ACHN (cell line): ENCODE measurements at regions not wholly inside any gene's neighbourhood (a gene's known extent, or its start where the extent isn't known, plus 50 kb on each side); places are given as distances from the start of the nearest gene placed in this dataset.
"Not testable (repeated sequence)": the region's sequence is repeated elsewhere in the genome, so short reads cannot be mapped to it uniquely, and the experiment has no call there.

ENCODE experiments used
- DNase-seq: peaks from one replicate; pipeline ENCODE4 v3.0.0-alpha.2; 2015
- in situ Hi-C: cut with HindIII; loops from 2 replicates; pipeline ENCODE4 v1.10.0; 2017; ENCODE audit warnings: low sequenced_read_pairs, low pct_ligation_motif_present, low pct_unique_long_range_greater_than_20kb

DNA sequence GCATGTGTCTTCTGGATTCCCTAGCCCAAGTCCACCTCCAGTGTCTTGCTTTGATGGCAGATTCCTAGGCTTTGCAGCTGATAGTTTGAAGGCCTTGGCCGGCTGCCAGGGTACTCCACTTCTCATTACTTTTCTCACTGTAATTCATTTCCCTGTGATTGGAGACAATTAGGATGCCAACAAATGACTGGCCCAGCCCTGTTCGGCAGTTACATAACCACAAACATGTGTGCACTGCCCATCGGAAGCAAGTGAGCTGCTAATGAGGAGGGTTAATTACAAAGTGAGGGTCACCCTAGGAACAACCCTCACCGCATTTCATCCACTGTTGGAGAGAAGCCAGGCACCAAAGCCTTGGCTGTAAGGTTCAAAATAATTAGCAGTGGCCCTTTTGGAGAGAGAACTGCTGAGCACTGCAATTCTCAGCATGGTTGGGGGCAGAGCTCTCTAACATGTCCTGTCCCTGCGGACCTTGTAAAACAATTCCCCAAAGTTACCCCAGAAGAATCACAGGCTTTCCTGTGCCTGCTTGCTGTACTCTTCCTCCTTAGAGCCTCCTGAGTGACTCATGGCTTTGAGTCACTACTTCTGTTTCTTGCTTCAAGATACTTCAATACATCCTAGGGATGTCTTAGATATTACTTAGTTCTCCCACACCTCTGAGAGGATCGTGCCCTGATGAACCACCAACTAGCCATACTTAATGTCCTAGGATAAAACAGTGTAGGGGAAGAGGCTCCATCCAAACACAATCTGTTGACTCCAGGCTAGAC, 109.7 kb upstream of the GALNT18 start:
- in situ Hi-C loops, result no loop called here
- peak; percentile 36 for DNase-seq

DNA sequence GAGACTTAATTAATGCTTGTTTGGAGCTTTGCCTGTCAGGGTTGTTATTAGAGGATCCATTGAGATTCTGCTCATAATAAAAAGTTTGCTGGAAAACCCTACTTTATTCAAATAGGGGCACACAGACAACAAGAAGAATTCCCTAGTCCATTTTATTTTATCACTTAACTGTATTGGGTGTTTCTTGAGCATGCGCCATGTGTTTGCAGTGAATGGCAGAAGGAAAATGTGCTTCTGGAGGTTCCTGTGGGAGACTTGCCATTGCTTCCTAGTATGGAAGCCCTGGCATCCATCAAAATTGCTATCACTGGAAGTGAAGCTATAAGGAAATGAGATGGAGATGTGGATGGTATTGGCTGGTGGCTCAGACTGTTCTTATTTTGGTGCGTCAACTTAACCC, 106.6 kb upstream of the GALNT18 start:
- in situ Hi-C loops, result no loop called here
- DNase-seq, result no peak

DNA sequence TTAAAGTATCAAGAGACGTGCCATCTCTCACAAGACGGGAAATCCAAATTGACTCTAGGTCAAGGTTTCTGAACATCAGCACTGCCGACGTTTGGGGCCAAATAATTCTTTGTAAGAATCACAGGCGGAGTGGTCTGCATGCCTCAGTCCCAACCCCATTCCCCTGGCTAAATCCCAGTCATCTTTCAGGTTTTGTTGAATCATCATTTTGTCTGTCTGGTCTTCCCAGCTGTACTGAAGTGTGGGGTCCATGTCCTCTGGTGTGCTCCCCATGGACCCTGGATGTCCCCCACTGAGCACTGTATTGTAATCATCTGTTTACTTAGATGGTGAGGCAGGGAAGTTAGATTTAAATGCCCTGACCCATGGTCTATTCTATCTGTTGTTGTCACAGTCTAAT, 103.6 kb upstream of the GALNT18 start:
- in situ Hi-C loops, result no loop called here
- no peak for DNase-seq

DNA sequence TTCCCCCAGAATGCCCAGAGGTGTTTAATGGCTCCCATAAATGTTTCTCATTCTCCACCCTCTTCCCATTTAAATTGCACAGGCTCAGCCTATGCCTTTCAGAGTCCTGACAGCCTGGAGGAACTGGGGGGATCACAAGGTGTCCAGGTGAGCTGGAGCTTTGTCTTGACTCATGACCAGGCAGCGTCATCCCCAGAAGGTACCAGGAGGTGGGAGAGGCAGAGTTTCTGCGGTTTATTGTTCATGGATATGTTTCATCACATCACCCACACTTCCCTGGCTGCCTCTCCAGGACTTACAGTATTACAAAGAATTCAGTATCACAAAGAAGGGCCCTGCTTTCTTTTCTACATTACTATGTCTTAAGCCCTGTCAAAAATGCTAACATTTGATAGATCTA, 103.2 kb upstream of the GALNT18 start:
- no peak for DNase-seq
- in situ Hi-C loops, result no loop called here

DNA sequence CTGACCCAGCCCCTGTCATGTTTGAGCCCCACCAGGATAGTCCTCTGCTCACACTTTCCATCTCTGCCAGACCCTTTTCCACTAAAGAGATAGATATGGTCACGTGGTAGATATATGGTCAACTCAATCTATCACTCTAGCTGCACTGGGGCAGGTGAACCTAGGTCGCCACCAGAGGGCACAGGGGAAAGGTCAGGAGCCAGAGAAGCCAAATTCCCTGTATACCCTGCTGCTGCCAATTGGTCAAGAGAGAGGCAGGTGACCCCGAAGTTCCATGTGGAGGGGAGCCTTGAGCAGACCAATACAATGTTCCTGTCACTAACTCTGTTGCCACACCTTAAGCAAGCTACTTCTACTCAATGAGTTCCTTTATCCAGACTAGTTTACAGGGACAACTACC, 101.1 kb upstream of the GALNT18 start:
- DNase-seq, result no peak

DNA sequence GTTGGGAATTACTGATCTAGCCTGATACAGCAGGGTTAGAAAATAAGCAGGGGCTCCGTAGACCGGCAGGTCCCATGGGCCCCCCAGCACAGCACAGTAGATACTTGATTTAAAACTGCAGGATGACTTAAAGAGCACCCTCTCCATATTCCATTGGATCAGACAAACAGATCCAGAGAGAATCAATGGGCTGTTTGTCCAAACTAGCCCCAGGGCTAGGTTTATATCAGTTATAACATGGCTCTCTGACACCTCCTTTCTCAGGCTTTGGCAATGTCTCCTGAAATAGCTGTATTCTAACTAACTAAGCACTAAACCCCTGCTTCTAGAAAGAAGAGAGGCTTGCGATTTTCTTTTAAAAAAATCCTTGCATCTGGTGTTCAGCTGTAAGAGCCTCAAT, 100.4 kb upstream of the GALNT18 start:
- no peak for DNase-seq

More for the DNA sequence above, 101.1 kb upstream of the GALNT18 start:
- in situ Hi-C loops, result no loop called here

DNA sequence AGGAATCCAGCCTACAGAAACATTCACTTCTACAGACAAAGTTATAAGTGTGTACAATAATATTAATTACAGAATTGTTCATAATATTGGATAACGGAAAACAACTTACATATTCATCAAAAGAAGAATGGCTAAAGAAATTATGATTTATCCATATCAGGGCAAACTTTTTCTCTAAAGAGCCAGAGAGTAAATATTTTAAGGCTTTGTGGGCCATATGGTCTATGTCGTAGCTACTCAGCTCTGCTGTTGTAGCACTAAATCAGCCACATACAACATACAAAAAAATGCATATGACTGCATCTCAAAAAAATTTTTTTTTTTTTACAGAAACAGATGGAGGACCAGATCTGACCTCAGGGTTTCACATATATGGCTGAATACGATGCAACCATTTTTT, 96.7 kb upstream of the GALNT18 start:
- DNase-seq, result no peak
- in situ Hi-C loops, result no loop called here

More for the DNA sequence above, 100.4 kb upstream of the GALNT18 start:
- in situ Hi-C loops, result no loop called here

DNA sequence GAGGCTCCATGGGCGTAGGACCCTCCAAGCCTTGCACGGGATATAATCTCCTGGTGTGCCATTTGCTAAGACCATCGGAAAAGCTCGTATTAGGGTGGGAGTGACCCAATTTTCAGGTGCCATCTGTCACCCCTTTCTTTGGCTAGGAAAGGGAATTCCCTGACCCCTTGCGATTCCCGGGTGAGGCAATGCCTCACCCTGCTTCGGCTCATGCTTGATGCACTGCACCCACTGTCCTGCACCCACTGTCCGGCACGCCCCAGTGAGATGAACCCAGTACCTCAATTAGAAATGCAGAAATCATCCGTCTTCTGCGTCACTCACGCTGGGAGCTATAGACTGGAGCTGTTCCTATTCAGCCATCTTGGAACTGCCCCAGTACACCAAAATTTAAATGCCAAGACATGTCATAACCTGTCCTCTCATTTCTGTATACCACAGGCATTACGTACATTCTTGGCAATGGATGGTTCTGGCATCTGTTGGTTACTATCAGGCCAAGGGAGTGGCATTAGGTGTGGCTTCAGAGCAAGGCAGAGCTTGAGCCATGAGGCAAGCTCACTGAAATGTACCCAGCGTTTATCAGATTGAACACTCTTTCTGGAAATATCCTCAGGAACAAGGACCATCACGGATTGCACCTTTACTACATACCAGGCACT, 95.4 kb upstream of the GALNT18 start:
- no peak for DNase-seq
- in situ Hi-C loops, result no loop called here

DNA sequence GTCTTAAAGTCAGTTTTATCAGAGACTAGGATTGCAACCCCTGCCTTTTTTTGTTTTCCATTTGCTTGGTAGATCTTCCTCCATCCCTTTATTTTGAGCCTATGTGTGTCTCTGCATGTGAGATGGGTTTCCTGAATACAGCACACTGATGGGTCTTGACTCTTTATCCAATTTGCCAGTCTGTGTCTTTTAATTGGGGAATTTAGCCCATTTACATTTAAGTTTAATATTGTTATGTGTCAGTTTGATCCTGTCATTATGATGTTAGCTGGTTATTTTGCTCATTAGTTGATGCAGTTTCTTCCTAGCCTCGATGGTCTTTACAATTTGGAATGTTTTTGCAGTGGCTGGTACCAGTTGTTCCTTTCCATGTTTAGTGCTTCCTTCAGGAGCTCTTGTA, 93.3 kb upstream of the GALNT18 start:
- DNase-seq, in situ Hi-C loops: not testable (repeated sequence)

DNA sequence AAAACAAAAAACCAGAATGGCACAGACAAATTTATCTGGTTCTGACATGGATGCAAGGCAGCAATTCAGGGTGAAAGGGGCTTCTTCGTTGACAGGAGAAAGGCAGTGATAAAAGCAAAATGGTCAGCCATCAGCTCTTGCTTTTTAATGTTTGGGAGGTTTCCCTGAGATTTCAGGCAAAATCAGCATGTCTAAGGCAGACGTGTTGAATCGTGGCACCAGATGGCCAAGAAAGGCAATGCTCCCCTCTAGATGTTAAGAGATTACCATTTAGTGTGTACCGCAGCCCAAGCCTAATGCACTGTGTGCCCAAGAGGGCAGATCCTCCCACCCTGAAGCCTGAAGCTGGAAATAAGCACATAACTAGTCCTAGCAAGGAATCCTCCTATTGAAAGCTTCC, 88.8 kb upstream of the GALNT18 start:
- in situ Hi-C loops, result no loop called here

DNA sequence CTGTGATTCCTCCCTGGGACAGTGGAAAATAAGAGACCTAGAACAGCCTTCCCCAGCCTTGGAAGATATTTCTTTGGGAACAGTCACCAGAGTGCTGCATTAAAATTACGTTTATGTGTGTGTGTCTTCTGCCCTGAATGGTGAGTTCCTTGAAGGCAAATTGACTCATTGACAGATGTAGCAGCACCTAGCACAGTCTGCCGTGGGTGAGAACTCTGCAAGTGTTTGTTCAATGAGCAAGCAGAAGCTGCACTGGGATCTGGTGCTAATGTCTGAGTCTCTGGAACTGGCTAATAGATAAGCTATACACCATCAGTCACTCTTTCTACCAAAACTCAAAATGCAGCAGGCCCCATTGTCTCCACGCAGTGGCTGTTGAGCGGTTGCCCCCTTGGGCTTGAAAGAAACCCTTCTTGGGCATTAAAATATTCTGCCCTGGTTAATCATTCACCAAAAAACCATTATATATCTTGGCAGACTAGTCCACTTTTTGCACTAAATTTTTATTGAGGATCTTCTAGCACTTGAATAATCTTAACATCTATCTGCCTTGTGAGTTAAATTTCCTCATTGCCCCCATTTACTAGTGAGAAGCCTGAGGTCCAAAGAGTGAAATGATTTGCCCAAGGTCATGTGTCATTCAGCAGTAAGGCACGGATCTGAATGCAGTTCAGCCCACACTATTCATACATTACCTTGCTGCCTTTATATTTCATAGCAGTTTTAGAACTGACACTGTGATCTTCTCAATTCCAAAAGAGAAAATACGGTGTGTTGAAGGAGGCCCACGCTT, 87.8 kb upstream of the GALNT18 start:
- in situ Hi-C loops, result no loop called here
- no peak for DNase-seq

More for the DNA sequence above, 88.8 kb upstream of the GALNT18 start:
- no peak for DNase-seq

DNA sequence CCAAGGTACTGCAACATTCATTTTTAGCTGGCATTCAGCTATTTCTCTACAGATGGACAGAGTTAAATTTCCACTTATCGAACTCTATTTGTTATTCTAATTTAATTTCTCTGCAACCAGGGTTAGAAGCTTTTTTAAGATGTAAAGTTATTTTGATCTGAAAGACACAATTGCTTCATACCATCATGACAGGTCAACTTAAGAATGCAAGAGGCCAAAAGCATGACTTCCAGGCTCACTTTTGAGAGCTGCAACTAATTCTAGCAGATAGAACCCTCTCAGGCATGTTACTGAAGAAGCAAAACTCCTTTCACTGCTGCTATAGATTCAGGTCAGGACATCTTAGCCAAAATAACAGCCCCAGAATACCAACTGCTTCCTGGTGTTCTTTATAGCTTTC, 86.5 kb upstream of the GALNT18 start:
- DNase-seq, result no peak
- in situ Hi-C loops, result no loop called here

DNA sequence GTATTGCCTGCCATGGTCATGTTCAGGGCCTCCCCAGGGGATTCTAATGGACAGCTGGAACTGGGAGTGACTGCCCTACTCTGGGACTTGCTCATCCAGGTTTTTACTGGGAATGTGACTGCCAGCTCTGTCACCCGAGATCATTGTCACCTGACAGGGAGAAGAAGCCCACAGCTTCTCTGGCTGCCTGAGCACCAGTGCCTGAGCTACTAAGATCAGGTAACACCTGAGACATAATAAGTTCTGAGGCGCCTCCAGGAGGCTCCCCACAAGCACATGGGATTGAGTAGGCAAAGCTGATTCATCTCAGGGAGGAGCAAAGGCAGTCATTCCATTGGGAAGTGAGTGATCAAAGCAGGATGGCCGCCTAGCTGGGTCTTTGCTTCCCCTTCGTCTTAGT, 84.2 kb upstream of the GALNT18 start:
- no peak for DNase-seq
- in situ Hi-C loops, result no loop called here

DNA sequence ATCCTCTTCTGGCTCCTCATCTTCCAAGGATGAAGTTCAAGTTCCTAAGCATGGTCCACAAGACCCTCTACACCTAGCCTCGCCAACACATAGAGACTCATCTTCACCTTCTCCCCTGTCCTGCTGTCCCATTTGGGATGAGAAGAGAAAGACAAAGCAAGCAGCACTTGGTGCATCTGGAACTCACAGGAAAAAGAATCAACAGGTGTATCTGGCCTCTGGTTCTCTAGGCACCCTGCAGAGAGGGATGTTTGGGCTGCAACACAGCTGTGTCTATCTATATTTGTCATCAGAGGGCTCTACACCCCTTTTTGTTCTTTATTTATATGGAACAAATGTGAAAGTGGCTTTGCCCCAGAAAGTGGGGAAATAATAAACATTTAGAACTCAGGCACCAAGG, 82.1 kb upstream of the GALNT18 start:
- no peak for DNase-seq
- in situ Hi-C loops, result no loop called here

DNA sequence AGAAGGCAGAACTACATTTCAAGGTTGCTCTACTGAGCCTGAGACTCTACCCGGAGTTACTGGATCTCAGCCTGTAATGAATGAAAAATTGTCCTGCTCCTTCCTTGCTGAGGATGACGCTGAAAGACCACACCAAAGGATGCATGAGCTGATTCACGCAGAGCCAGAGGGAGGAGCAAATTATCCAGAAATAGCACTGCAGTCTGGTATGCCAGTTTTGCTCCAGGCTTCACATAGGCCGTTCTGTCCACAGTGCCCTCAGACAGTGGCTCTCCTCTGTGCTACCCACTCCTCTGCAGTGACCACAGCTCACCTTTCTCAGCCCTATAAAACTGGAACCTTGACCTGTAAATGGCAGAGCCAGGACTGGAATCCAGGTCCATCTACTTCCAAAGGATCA, 79.3 kb upstream of the GALNT18 start:
- no peak for DNase-seq
- in situ Hi-C loops, result no loop called here

DNA sequence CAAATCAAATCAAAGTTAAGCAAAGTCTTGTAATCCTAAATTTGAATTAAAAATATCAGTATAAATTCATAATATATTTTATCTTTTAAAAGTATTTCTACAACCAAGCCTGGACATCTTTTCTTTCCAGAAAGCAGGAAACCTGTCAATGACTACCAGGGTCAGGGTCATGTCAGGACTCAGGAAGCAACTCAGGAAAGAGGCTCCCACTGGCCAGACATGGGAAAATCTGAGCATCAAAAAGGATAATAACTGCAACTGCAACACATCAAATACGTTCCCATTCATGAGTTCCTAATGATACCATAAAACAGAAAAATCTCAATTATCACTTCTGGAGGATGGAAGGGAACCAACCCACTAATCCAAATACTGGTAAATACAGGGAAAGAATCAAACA, 76.0 kb upstream of the GALNT18 start:
- in situ Hi-C loops, result no loop called here
- DNase-seq, result no peak

DNA sequence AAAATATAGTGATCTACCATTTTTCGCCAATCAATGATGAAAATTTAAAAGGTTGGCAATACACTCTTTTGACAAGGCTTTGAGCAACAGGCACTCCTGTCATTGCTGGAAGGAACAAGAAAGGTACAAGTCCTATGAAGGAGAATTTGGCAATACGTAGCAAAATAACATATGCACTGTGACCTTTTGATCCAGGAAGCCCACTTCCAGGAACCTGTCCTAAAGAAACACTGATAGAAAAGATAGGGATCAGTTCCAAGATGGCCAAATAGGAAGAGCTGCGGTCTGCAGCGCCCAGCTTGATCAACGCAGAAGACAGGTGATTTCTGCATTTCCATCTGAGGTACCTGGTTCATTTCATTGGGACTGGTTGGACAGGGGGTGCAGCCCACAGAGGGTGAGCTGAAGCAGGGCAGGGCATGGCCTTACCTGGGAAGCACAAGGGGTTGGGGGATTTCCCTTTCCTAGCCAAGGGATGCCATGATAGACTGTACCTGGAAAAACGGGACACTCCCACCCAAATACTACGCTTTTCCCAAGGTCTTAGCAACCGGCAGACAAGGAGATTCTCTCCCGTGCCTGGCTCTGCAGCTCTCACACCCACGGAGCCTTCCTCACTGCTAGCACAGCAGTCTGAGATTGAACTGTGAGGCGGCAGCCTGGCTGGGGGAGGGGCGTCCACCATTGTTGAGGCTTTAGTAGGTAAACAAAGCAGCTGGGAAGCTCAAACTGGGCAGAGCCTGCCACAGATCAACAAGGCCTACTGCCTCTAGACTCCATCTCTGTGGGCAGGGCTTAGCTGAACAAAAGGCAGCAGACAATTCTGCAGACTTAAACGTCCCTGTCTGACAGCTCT, 69.7 kb upstream of the GALNT18 start:
- in situ Hi-C loops, result no loop called here
- DNase-seq, result no peak

DNA sequence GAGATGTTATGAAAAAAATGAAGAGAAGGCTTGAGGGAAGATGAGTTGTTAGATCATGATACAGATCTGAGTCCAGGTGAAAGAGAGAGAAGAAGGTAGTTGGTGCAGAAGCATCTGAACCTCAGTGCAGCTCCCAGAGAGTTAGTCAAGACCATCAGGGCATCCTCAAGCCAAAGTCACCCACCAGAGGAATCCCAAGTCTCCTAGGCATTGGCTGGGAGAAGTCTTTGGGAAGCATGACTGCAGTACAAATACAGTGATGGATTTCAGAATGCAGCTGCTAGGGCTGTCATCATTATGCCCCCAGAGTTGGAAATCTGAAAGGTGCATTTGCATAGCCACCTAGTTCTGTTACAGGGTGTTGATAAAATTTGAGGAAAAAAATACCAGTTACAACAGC, 59.7 kb upstream of the GALNT18 start:
- in situ Hi-C loops, result no loop called here
- no peak for DNase-seq
